HEK293 (cell line): ENCODE measurements at regions not wholly inside any gene's neighbourhood (a gene's known extent, or its start where the extent isn't known, plus 50 kb on each side); places are given as distances from the start of the nearest gene placed in this dataset.

Experiments
- BCL11B ChIP-seq: fragments of 450-650 bp; formaldehyde crosslinking; IDR thresholded peaks from 2 replicates; pipeline ENCODE4 v1.5.1; 2016; ENCODE audit warnings: low read depth, missing biosample characterization, missing genetic modification characterization
- REST ChIP-seq: fragments of 450-650 bp; formaldehyde crosslinking; IDR thresholded peaks from 2 replicates; pipeline ENCODE4 v1.5.1; 2016; ENCODE audit warnings: missing biosample characterization, missing genetic modification characterization
- TCF7L2 ChIP-seq: IDR thresholded peaks from 2 replicates; pipeline ENCODE4 v1.6.1; 2011; ENCODE audit warnings: low read depth, mild to moderate bottlenecking, inconsistent platforms, low read length, moderate library complexity, borderline replicate concordance
- ZNF202 ChIP-seq: fragments of 450-650 bp; formaldehyde crosslinking; IDR thresholded peaks from 2 replicates; pipeline ENCODE4 v1.5.1; 2016; ENCODE audit warnings: missing biosample characterization, missing genetic modification characterization, borderline replicate concordance
- ZNF266 ChIP-seq: fragments of 450-650 bp; formaldehyde crosslinking; IDR thresholded peaks from 2 replicates; pipeline ENCODE4 v1.5.1; 2016; ENCODE audit warnings: missing biosample characterization, missing genetic modification characterization, low read depth
- ZNF785 ChIP-seq: fragments of 450-650 bp; formaldehyde crosslinking; IDR thresholded peaks from 2 replicates; pipeline ENCODE4 v1.5.1; 2016; ENCODE audit warnings: missing biosample characterization, missing genetic modification characterization
- TF ChIP-seq, protein P1 (sequence below): fragments of 450-650 bp; formaldehyde crosslinking; IDR thresholded peaks from 2 replicates; pipeline ENCODE4 v1.5.1; 2016; ENCODE audit warnings: missing biosample characterization, missing genetic modification characterization

DNA sequence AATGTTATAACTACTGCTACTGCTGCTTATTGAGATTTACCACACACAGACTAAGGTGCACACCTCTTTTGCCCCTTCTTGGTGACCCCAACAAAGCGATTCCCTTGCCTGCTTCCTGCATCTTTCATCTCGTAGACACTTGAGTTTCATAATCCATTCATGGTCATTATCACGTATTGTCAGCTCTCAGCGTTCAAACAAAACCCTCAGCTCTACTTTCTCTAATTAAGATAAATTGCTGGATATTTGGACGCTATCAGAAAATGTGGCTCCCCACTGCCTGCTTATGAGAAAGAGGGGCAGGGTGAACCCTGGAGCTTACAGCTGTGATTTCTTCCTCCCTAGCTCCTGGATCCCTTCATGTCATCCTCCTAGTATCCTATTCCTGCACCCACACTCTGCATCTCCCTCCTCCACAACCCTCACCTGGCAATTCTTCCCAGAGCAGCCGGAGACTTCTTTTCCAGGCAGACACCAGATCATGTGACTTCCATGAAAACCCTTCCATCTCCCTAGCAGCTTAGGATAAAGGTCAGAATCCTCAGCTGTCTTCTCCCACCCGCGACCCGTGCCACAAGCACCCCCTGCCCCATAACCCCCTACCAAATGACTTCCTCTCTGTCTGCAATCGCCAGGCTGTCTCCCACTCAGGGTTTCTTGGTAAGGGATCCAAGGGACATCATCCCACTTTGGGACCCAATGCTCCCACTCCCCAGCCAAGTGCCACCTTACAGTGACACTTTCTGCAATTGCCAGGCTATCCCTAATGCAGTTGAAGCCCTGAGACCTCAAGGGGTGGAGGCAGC lies 146.5 kb downstream of the NSG2 start:
- TF ChIP-seq ZNF785 (tag by site-specific recombination) (no peak), ZNF202 (tag by site-specific recombination) (no peak), TCF7L2 (no peak), BCL11B (tag by site-specific recombination) (no peak), REST (tag by site-specific recombination) (no peak), ZNF266 (tag by site-specific recombination) (no peak)
- TF ChIP-seq, protein P1, sequence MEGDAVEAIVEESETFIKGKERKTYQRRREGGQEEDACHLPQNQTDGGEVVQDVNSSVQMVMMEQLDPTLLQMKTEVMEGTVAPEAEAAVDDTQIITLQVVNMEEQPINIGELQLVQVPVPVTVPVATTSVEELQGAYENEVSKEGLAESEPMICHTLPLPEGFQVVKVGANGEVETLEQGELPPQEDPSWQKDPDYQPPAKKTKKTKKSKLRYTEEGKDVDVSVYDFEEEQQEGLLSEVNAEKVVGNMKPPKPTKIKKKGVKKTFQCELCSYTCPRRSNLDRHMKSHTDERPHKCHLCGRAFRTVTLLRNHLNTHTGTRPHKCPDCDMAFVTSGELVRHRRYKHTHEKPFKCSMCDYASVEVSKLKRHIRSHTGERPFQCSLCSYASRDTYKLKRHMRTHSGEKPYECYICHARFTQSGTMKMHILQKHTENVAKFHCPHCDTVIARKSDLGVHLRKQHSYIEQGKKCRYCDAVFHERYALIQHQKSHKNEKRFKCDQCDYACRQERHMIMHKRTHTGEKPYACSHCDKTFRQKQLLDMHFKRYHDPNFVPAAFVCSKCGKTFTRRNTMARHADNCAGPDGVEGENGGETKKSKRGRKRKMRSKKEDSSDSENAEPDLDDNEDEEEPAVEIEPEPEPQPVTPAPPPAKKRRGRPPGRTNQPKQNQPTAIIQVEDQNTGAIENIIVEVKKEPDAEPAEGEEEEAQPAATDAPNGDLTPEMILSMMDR (tag by site-specific recombination) = no peak
